ENCODE measurements at regions not wholly inside any gene's neighbourhood (a gene's known extent, or its start where the extent isn't known, plus 50 kb on each side); places are given as distances from the start of the nearest gene placed in this dataset.
"Not testable (repeated sequence)": the region's sequence is repeated elsewhere in the genome, so short reads cannot be mapped to it uniquely, and the experiment has no call there.

GRCh38 chr1:83395130-83395529 lies 603.8 kb downstream of the TTLL7 start:
- H2AFZ ChIP-seq (ENCODE audit: low read length); H3K4me2 ChIP-seq (ENCODE audit: insufficient read depth, low read length, poor library complexity, severe bottlenecking); H3K27me3 ChIP-seq (ENCODE audit: control insufficient read depth in 3 of 3, insufficient read depth in 3 of 3, low read depth in 1 of 3, low read length in 3 of 3); H3K27ac ChIP-seq (replicated peaks; ENCODE audit: low read length); H2BK5ac ChIP-seq (ENCODE audit: low read length); H2BK12ac ChIP-seq (ENCODE audit: low read length); H2BK120ac ChIP-seq (ENCODE audit: low read depth, low read length); H3K79me1 ChIP-seq (ENCODE audit: low read depth, low read length); H4K91ac ChIP-seq (ENCODE audit: low read depth, low read length, poor library complexity); H3K4me3 ChIP-seq (ENCODE audit: low read length in 2 of 2); H2AK5ac ChIP-seq (ENCODE audit: low read depth, low read length); DNase-seq (ENCODE audit: low spot score); H3K4me1 ChIP-seq (ENCODE audit: control insufficient read depth in 2 of 2, insufficient read depth in 1 of 2, low read depth in 1 of 2, low read length in 2 of 2); H3K18ac ChIP-seq (ENCODE audit: low read length); H3K4ac ChIP-seq (ENCODE audit: low read length); H3K36me3 ChIP-seq (replicated peaks in 1 of 2; ENCODE audit: control insufficient read depth in 2 of 2, insufficient read depth in 2 of 2, low read length in 2 of 2); H3K9ac ChIP-seq (ENCODE audit: low read depth, low read length, poor library complexity); H3K9me3 ChIP-seq (replicated peaks in 1 of 2; ENCODE audit: control insufficient read depth in 2 of 2, insufficient read depth in 1 of 2, low read depth in 1 of 2, low read length in 2 of 2); H4K8ac ChIP-seq (ENCODE audit: low read depth, low read length); H3K14ac ChIP-seq (ENCODE audit: low read length); H3K23ac ChIP-seq (ENCODE audit: low read depth, low read length, poor library complexity); H2BK15ac ChIP-seq (ENCODE audit: low read length): not testable (repeated sequence)
- no CpG with 5 or more reads among the region's 5 CpGs for WGBS, 2 donors (ENCODE audit: extremely low coverage in 2 of 2, insufficient read length in 2 of 2, insufficient replicate concordance in 1 of 2)

GRCh38 chr1:83386946-83387345 lies 612.0 kb downstream of the TTLL7 start:
- H3K4me2 ChIP-seq (ENCODE audit: insufficient read depth, low read length, poor library complexity, severe bottlenecking); H3K4ac ChIP-seq (ENCODE audit: low read length); H3K18ac ChIP-seq (ENCODE audit: low read length); H2BK120ac ChIP-seq (ENCODE audit: low read depth, low read length); H3K79me1 ChIP-seq (ENCODE audit: low read depth, low read length); H2BK15ac ChIP-seq (ENCODE audit: low read length); H3K4me1 ChIP-seq (ENCODE audit: control insufficient read depth in 2 of 2, insufficient read depth in 1 of 2, low read depth in 1 of 2, low read length in 2 of 2); H4K8ac ChIP-seq (ENCODE audit: low read depth, low read length); H3K27ac ChIP-seq (replicated peaks; ENCODE audit: low read length); H2AK5ac ChIP-seq (ENCODE audit: low read depth, low read length); H3K36me3 ChIP-seq (replicated peaks in 1 of 2; ENCODE audit: control insufficient read depth in 2 of 2, insufficient read depth in 2 of 2, low read length in 2 of 2); H3K23ac ChIP-seq (ENCODE audit: low read depth, low read length, poor library complexity); H3K9ac ChIP-seq (ENCODE audit: low read depth, low read length, poor library complexity); H3K14ac ChIP-seq (ENCODE audit: low read length); H3K9me3 ChIP-seq (replicated peaks in 1 of 2; ENCODE audit: control insufficient read depth in 2 of 2, insufficient read depth in 1 of 2, low read depth in 1 of 2, low read length in 2 of 2); H2BK12ac ChIP-seq (ENCODE audit: low read length); H3K27me3 ChIP-seq (ENCODE audit: control insufficient read depth in 3 of 3, insufficient read depth in 3 of 3, low read depth in 1 of 3, low read length in 3 of 3); H3K4me3 ChIP-seq (ENCODE audit: low read length in 2 of 2); H2AFZ ChIP-seq (ENCODE audit: low read length); DNase-seq (ENCODE audit: low spot score); H2BK5ac ChIP-seq (ENCODE audit: low read length); H4K91ac ChIP-seq (ENCODE audit: low read depth, low read length, poor library complexity): not testable (repeated sequence)
- no CpG with 5 or more reads among the region's 1 CpG for WGBS, 2 donors (ENCODE audit: extremely low coverage in 2 of 2, insufficient read length in 2 of 2, insufficient replicate concordance in 1 of 2)

- not testable (repeated sequence) for H2BK12ac ChIP-seq (ENCODE audit: low read length); H3K9ac ChIP-seq (ENCODE audit: low read depth, low read length, poor library complexity); H3K79me1 ChIP-seq (ENCODE audit: low read depth, low read length); H2BK15ac ChIP-seq (ENCODE audit: low read length); DNase-seq (ENCODE audit: low spot score); H3K4me1 ChIP-seq (ENCODE audit: control insufficient read depth in 2 of 2, insufficient read depth in 1 of 2, low read depth in 1 of 2, low read length in 2 of 2); H4K8ac ChIP-seq (ENCODE audit: low read depth, low read length); H3K18ac ChIP-seq (ENCODE audit: low read length); H3K27ac ChIP-seq (replicated peaks; ENCODE audit: low read length); H3K4ac ChIP-seq (ENCODE audit: low read length); H2AK5ac ChIP-seq (ENCODE audit: low read depth, low read length); H3K14ac ChIP-seq (ENCODE audit: low read length); H3K4me3 ChIP-seq (ENCODE audit: low read length in 2 of 2); H3K36me3 ChIP-seq (replicated peaks in 1 of 2; ENCODE audit: control insufficient read depth in 2 of 2, insufficient read depth in 2 of 2, low read length in 2 of 2); H4K91ac ChIP-seq (ENCODE audit: low read depth, low read length, poor library complexity); H3K27me3 ChIP-seq (ENCODE audit: control insufficient read depth in 3 of 3, insufficient read depth in 3 of 3, low read depth in 1 of 3, low read length in 3 of 3); H2BK5ac ChIP-seq (ENCODE audit: low read length); H3K9me3 ChIP-seq (replicated peaks in 1 of 2; ENCODE audit: control insufficient read depth in 2 of 2, insufficient read depth in 1 of 2, low read depth in 1 of 2, low read length in 2 of 2); H2BK120ac ChIP-seq (ENCODE audit: low read depth, low read length); H3K23ac ChIP-seq (ENCODE audit: low read depth, low read length, poor library complexity); H2AFZ ChIP-seq (ENCODE audit: low read length); H3K4me2 ChIP-seq (ENCODE audit: insufficient read depth, low read length, poor library complexity, severe bottlenecking)
- no CpG with 5 or more reads among the region's 2 CpGs for WGBS, 2 donors (ENCODE audit: extremely low coverage in 2 of 2, insufficient read length in 2 of 2, insufficient replicate concordance in 1 of 2)
Measured at GRCh38 chr1:83383107-83383506, 615.8 kb downstream of the TTLL7 start.

DNA sequence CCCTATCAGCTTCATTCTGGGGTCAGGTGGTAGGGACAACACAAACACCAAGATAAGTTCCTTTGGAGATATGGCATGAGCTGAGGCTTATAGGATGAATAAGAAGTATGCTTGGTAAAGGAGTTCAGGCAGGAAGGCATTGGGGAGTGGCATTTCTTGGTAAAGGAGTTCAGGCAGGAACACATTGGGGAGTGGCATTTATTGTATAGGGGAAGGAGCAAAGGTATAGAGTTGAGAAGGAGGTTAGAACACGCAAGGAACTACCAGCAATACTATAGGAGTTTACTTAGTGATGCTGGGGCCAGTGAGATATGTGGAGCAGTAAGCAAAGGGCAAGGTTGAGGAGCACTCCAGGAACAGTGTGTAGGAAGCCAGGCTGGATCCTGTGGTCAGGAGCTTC lies 625.9 kb downstream of the TTLL7 start:
- H4K91ac ChIP-seq (ENCODE audit: low read depth, low read length, poor library complexity); H2AFZ ChIP-seq (ENCODE audit: low read length); H3K14ac ChIP-seq (ENCODE audit: low read length); H4K8ac ChIP-seq (ENCODE audit: low read depth, low read length); DNase-seq (ENCODE audit: low spot score); H3K4me2 ChIP-seq (ENCODE audit: insufficient read depth, low read length, poor library complexity, severe bottlenecking); H3K9me3 ChIP-seq (replicated peaks in 1 of 2; ENCODE audit: control insufficient read depth in 2 of 2, insufficient read depth in 1 of 2, low read depth in 1 of 2, low read length in 2 of 2); H3K36me3 ChIP-seq (replicated peaks in 1 of 2; ENCODE audit: control insufficient read depth in 2 of 2, insufficient read depth in 2 of 2, low read length in 2 of 2); H3K23ac ChIP-seq (ENCODE audit: low read depth, low read length, poor library complexity); H3K18ac ChIP-seq (ENCODE audit: low read length); H3K4me1 ChIP-seq (ENCODE audit: control insufficient read depth in 2 of 2, insufficient read depth in 1 of 2, low read depth in 1 of 2, low read length in 2 of 2); H2BK12ac ChIP-seq (ENCODE audit: low read length); H3K27me3 ChIP-seq (ENCODE audit: control insufficient read depth in 3 of 3, insufficient read depth in 3 of 3, low read depth in 1 of 3, low read length in 3 of 3); H2AK5ac ChIP-seq (ENCODE audit: low read depth, low read length); H3K27ac ChIP-seq (replicated peaks; ENCODE audit: low read length); H3K9ac ChIP-seq (ENCODE audit: low read depth, low read length, poor library complexity); H3K4ac ChIP-seq (ENCODE audit: low read length); H2BK15ac ChIP-seq (ENCODE audit: low read length); H3K79me1 ChIP-seq (ENCODE audit: low read depth, low read length); H3K4me3 ChIP-seq (ENCODE audit: low read length in 2 of 2); H2BK120ac ChIP-seq (ENCODE audit: low read depth, low read length); H2BK5ac ChIP-seq (ENCODE audit: low read length): not testable (repeated sequence)
- WGBS, 2 donors (ENCODE audit: extremely low coverage in 2 of 2, insufficient read length in 2 of 2, insufficient replicate concordance in 1 of 2): no CpG with 5 or more reads among the region's 1 CpG
